ENCODE measurements at regions not wholly inside any gene's neighbourhood (a gene's known extent, or its start where the extent isn't known, plus 50 kb on each side); places are given as distances from the start of the nearest gene placed in this dataset.
"Not testable (repeated sequence)": the region's sequence is repeated elsewhere in the genome, so short reads cannot be mapped to it uniquely, and the experiment has no call there.

DNA sequence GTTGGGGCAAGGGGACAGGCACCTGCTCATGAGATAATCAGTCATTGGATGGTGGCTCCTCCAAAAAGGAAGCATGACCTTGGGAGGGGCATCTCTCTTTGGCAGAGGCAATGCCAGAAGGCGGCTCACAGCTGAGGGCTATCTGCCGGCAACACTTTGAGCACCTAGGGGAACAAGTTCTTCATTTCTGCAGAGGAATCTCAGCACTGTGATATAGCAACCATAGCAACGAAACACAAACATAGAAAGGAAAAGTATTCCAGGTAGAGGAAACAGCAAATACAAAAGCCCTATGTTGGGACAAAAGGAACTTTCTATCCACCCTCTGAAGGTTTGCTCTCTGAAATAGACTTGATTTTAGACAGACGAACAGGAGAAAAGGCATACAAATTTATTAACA, 89.1 kb upstream of the NEDD4L start:
- no peak for DNase-seq (ENCODE audit: extremely low read depth in 1 of 2, low read depth in 1 of 2)

DNA sequence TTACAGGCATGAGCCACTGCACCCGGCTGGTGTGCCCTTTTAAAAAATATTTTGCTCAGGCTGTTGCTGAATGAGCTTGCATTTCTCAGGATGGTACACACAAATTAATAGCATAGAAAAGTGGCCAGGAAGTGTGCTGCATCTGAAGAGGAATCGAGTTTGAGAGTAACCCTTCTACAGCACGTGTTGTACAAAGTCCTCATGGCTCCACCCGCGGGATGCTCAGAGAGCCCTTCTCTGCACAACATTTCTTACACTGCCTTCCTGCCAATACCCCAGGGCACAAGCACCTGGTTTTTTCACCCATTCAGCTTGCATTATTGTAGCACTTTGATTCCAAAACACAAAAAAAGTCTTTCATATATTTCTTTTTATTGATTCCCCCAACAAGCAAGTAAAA, 90.1 kb upstream of the NEDD4L start:
- DNase-seq (ENCODE audit: extremely low read depth in 1 of 2, low read depth in 1 of 2), result no peak

DNA sequence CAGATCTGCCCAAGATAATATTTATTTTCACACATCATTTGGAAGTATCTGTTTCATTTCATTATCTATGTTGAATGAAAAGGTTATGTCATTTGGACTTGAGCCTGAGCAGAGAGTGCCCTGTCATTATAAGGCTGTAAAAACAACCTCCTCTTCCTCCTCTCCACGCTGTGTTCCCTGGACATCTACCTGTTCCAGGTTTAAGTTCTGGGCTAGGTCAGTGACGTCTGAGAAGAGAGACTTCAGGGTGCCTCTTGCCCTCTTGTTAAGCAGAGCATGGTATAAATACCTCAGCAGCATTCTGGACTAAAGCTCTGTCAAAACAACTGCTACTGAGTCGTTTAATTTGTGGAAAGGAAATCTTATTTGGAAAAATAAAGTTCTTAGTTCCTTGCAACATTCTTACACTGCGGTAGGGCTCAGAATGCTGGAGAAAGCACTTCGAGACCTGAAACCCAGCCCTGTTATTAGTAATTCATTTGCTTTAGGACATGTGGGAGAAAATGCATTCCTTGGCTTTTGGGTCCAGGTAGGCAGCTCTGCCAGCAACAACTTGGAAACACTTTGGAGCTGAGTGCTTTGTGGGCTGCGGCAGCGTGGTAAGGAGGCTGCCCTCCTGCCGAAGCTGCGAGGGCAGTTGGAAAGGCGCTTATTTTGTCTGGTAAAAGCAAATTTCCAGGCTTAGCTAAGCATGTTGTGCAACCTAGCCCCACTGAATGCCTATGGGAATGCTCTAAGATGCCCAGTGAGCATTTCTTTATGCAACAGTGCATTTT, 91.8 kb upstream of the NEDD4L start:
- no peak for DNase-seq (ENCODE audit: extremely low read depth in 1 of 2, low read depth in 1 of 2)

DNA sequence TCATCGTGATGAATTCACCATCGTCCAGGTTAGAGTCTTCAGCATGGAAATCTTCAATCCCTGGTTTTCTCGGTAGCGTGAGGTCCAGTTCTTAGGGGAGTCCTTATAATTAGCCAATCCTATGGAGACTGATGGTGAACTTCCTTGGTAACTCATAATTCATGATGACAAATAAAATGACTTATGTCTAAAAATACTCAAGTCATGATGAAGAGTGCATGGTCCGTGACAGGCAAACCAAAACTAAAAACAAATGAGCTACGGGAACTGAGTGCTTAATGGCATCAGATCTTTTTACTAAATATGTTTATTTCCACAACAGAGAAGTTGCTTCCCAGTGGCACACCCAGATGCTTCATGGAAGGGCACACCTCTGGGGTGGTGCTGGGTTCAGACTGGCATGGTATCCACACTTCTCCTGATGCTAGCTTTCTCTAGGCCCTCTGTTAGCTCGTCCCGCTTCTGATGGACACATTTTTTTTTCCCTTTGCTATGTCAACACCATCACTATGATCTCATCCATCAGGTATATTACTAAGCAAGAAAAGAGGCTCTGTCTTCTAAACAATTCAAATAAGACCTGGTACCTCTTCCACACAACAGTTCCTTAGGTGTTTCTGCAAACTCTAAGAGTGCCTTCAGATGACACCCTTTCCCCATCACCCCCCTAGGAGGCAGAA, 92.8 kb upstream of the NEDD4L start:
- DNase-seq (ENCODE audit: extremely low read depth in 1 of 2, low read depth in 1 of 2), result no peak

DNA sequence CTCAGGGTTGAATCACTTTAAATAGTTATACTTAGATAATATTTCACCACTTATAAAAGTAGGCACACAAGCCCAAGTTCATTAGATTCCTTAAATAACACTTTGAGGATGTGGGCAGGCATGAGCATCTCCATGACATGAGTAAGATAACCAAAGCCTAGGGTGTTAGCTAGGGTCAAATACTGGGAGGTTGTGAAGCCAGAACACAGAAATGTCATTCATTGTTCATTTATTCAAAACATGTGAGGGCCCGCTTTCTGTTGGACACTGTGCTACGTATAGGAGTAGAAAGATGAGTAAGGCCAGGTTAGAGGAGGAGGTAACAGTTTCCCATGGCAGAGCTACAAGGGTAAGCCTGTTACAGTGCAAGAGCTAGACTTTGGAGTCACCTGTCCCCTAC, 93.5 kb upstream of the NEDD4L start:
- no peak for DNase-seq (ENCODE audit: extremely low read depth in 1 of 2, low read depth in 1 of 2)

DNA sequence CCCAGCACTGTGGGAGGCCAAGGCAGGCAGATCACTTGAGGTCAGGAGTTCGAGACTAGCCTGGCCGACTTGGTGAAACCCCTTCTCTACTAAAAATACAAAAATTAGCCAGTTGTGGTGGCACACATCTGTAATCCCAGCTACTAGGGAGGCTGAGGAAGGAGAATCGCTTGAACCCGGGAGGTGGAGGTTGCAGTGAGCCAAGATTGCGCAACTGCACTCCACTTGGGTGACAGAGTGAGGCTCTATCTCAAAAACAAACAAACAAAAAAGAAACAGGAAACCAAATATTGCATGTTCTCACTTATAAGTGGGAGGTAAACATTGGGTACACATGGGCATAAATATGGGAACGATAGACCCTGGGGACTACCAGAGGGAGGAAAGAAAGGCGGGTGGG, 94.7 kb upstream of the NEDD4L start:
- DNase-seq (ENCODE audit: extremely low read depth in 1 of 2, low read depth in 1 of 2), result not testable (repeated sequence)

DNA sequence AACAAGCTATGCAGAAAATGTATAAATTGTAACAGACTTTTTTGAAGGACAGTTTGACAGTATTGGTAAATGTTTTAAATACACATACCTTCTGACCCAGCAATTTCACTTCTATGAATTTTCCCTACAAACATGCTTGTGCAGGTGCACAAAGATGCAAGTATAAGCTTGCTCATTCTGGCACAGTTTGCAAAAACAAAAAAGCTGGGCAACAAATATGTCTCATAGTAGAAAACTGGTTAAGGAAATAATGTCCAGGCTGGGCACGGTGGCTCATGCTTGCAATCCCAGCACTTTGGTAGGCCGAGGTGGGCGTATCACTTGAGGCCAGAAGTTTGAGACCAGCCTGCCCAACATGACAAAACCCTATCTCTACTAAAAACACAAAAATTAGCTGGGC, 96.9 kb upstream of the NEDD4L start:
- DNase-seq (ENCODE audit: extremely low read depth in 1 of 2, low read depth in 1 of 2), result no peak

DNA sequence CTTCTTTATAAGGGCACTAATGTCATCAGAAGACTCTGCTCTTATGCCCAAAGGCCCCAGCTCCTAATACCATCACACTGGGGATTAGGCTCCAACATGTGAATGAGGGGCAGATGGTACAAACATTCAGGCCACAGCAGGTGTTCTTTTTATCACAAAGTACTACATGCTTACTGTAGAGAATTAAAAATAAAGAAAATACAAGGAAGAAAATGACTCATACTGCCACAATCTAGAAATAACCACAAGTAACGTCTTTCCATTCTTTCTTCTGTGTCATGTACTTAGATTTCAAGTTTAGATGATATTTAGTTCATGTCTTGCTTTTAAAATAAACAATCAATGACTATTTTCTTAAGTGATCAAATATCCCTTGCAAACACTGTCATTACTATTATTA, 100.3 kb upstream of the NEDD4L start:
- DNase-seq (ENCODE audit: extremely low read depth in 1 of 2, low read depth in 1 of 2), result no peak

DNA sequence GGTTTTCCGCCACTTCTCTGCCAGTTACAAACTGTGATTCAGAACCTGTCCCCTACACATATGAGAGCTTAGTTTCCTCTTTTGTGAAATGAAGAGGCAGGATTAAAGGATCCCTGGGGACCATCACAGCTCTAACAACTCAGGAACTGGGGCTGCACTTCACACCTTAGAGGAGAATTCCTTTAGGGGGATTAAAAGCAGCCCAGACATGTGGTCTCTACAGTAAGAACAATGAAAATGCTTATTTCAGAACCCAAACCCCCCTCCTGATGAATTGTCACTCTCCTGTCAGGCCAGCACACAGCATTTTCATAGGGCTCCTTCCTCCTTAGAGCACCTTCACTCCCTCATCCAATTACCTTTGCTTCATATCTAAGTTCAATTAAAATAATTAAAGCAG, 101.5 kb upstream of the NEDD4L start:
- DNase-seq (ENCODE audit: extremely low read depth in 1 of 2, low read depth in 1 of 2), result no peak

DNA sequence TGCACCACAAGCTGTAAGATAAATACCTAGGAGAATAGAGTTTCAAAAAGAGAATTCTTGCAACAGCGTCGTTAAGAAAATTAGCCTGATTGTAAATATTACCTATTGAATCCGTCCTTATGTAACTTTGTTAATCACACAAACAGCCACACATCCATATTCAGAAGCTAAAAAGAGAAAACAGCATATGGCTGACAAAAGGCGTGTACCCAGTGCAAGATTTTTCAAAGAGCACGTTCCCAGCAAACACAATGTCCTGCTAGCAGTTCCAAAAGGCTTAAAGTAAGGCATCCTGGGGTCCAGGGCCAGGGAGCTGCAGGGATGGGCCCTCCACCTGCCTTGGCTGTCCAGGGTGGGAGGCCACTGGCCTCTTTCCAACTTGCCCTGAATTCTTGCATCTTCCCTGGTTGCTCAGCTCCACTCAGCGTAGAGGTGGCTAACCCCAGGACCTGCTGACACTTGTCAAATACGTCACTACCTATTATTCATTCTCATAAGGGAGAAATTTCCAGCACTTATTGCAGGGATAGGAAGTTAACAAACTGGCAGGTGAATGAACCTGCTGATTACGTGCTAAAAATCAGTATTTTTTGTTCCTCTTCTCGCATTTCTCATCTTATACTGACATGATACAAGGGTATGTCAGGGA, 102.1 kb upstream of the NEDD4L start:
- DNase-seq (ENCODE audit: extremely low read depth in 1 of 2, low read depth in 1 of 2), result no peak

DNA sequence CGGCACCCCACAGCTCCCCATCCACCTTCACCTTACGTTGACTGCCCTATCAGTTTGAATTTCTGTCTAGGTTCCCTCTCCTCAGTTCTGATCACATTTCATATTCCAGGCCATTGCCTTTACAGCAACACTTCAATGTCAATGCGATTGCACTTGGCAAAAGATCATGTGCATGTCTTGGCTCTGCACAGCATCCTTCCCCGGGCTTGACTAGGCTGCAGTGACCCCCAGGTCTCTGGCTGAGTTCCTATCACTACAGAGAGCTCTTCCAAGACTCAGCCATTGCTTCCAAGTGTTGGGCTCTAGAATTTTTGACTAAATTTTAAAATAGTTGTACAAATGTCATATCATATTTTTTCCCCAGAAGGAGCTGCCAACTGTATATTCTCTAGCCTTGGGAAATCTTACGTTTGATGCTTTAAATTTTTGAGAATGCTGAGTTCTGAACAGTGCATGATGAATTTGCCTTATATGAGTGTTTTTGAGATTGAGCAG, 103.8 kb upstream of the NEDD4L start:
- no peak for DNase-seq (ENCODE audit: extremely low read depth in 1 of 2, low read depth in 1 of 2)

DNA sequence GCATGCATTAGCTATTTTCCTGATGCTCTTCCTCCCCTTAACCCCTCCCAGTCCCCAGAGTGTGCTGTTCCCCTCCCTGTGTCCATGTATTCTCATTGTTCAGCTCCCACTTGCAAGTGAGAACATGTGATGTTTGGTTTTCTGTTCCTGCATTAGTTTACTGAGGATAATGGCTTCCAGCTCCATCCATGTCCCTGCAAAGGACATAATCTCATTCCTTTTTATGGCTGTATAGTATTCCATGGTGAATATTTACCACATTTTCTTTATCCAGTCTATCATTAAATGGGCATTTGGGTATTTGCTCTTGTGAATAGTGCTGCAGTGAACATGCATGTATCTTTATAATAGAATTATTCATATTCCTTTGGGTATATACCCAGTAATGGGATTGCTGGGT, 109.7 kb upstream of the NEDD4L start:
- DNase-seq (ENCODE audit: extremely low read depth in 1 of 2, low read depth in 1 of 2), result not testable (repeated sequence)

DNA sequence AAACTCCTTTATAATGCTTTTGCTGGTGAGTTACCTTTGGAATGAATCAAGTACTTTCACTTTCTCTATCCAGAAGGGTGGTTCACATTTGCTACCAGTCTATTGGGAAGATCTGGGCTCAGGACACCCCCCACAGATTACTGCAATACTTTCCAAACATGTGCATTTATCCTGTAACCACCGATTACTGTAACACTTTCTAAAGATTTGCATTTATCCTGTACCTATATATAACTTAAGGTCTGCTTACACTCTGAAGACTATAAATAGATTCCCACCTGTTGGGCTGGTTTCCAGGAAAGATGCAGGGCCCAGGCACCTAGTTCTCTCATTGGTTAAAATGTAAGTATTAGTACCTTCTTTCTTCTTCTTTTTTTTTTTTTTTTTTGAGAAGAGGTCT, 113.0 kb upstream of the NEDD4L start:
- DNase-seq (ENCODE audit: extremely low read depth in 1 of 2, low read depth in 1 of 2), result no peak

DNA sequence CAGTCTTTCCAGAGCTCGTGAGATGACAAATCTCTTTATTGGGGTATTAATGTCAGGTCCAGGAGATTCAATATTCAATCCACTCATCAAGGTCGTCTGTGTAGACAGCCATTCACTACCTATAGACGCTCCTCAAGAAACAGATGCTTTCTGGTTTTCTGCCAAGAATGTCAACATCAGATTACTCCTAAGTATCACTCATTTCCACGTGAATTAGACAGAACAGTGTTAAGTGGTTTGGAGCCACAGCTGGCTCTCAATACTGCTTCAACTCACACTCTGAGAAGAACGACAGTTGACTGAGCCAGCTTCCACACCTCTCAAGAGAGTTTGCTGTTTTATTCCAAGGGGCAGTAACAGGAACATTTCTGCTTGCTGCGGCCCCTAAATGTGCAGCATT, 113.5 kb upstream of the NEDD4L start:
- no peak for DNase-seq (ENCODE audit: extremely low read depth in 1 of 2, low read depth in 1 of 2)

DNA sequence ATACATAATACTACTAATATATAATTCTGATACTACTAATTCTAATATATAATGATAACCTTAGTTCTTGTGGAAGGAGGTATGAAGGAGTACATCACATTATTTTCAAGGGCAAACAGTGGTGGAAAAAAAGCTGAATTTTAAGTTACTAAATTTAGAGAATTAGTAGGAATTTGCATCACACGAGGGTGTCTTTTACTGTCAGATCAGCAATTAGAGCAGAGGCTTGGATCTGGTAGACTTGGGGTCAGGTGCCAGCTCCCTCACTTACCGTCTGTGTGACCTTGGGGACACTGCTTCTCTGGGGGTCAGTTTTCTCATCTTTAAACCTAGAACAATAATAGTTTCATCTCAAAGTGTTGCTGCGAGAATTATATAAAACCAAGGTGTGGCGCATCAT, 114.1 kb upstream of the NEDD4L start:
- DNase-seq (ENCODE audit: extremely low read depth in 1 of 2, low read depth in 1 of 2), result no peak

DNA sequence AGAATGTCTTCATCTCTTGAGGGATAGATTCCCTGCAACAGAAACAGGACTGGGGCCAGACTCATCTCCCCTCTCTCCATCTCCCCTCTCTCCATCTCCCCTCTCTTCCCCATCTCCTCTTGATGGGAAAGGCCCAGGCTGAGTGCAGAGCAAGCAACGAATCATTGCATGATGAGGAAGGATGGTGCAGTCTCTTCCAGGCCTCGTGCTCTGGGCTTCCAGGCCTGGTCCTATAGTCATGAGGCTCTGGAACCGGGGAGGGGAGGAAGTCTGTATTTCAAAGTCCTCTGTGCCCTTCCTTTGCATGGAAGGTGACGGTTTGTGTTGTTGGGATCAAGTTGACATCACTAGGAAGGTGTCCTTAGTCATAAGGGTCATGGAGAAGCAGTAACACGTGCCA, 115.6 kb upstream of the NEDD4L start:
- no peak for DNase-seq (ENCODE audit: extremely low read depth in 1 of 2, low read depth in 1 of 2)

DNA sequence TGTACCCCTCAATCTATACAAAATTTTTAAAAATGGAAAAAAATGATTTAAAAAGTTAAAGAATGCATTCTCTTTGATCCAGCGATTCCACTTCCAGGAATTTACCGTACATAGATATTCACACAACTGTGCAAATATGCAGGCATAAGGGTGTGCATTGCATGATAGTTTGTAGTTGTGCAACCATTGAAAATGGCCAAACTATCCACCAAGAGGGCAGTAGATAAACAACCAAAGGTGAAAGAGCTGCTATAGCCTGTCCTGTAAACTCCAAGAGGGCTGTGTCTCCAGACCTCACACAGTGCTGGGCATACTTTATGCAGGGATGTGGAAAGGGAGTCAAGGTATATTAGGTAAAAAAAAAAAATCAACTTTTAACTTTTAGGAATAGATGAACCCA, 116.5 kb upstream of the NEDD4L start:
- no peak for DNase-seq (ENCODE audit: extremely low read depth in 1 of 2, low read depth in 1 of 2)

DNA sequence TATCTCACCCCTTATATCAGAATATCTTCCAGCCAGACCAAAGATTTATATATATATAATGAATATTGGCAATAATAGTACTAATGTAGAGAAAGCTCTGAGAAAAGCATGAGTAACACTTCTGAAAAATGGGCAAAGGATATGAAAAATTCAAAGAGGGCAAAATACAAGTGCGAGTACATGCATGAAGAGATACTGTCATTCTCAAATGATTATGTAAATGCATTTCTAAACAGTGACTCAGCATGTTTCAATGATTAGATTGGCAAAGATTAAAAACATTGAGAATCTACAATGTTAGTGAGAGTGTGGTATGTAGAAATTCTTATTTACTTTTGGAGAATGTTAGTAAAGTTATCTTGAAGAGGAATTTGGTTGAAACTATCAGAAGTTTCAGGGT, 118.3 kb upstream of the NEDD4L start:
- no peak for DNase-seq (ENCODE audit: extremely low read depth in 1 of 2, low read depth in 1 of 2)

DNA sequence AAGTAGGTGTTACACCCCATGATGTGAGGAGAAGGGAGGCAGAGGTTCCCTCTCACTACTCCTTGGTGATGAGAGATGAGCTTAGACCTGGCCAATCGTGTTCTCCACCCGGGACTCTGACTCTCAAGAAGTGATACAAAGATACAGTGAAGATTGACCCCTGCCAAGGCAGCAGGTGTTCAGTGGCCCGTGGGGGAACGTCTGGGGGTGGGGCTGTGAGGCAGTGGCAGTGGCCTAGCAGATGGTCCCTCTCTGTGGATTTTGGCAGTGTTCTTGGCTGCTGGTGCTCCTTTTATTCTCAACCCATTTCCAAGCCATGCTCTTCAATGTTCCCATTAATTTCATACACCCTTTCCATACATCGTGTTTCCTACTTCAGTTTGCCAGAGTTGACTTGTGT, 120.4 kb upstream of the NEDD4L start:
- no peak for DNase-seq (ENCODE audit: extremely low read depth in 1 of 2, low read depth in 1 of 2)

DNA sequence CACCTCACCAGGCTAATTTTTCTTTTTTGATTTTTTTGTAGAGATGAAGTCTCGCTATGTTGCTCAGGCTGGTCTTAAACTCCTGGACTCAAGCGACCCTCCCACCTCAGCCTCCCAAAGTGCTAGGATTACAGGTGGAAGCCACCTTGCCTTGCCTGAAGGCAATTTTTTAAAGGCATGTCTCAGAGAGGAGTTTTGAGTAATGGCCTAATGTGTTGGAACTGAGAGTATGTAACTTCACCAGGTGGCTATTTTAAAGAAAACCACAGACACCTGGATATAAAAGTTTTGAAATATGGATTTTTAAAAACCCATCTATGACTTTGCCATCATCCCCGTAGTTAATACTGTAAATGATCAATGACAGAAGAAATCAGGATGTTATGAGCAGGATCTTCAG, 119.8 kb upstream of the ATP8B1 start:
- DNase-seq (ENCODE audit: extremely low read depth in 1 of 2, low read depth in 1 of 2), result no peak

DNA sequence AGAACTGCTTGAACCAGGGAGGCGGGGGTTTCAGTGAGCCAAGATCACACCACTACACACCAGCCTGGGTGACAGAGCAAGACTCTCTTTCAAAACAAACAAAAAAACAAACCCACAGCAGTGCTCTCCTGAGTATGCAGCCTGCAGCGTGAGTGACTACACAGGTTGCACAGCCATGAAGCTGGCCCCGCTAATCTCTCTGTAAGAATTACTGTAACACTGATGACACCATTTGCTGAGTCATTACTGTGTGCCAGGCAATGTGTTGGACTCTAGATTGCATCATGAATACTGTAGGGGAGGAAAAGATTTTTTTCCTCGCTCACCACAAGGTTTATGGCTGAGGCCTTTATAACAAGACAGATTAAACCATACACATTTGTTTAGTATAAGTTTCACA, 118.6 kb upstream of the ATP8B1 start:
- DNase-seq (ENCODE audit: extremely low read depth in 1 of 2, low read depth in 1 of 2), result no peak

DNA sequence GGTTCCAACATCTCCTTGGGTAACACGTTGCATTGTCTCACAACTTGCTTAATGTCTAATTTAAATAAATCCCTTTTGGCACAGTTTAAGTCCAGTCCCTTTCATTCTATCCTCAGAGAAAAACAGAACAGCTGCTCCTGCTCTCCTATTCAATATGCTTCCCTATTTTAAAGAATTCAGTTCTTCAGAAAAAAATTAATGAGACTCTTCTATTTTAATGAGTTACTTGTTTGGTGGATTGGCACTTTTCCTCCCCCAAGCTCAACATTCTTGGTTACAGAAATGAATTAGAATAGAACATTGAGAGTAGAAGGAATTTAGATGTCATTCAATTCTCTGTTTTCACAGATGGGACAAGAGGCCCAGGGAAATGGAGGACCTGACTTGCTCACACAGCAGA, 116.9 kb upstream of the ATP8B1 start:
- no peak for DNase-seq (ENCODE audit: extremely low read depth in 1 of 2, low read depth in 1 of 2)
